ENCODE measurements at regions not wholly inside any gene's neighbourhood (a gene's known extent, or its start where the extent isn't known, plus 50 kb on each side); places are given as distances from the start of the nearest gene placed in this dataset.

- 14 to 50% methylated on average over 1 of the region's 1 CpG for WGBS, 2 donors (ENCODE audit: low coverage in 1 of 2)
- Histone ChIP-seq H3K27me3 (peaks cover 51% of the 10 kb centered on the region), H3K4me3 (no peak overlapping the region), H3K27ac (no peak overlapping the region), H3K36me3 (no peaks in the 10 kb centered on the region), H3K4me1 (no peaks in the 10 kb centered on the region), H3K9me3 (peaks cover 0 to 13% (median 0%) of the 10 kb centered on the region in 3 donors)
- no peak for ATAC-seq
- TF ChIP-seq EP300 (IDR thresholded peaks at IDR 0.05) (no peak), CTCF (IDR thresholded peaks at IDR 0.05) (no peak), POLR2A (IDR thresholded peaks at IDR 0.05) (no peak), POLR2AphosphoS5 (IDR thresholded peaks at IDR 0.05) (no peak)
Observed at GRCh38 chr17:5677620-5678019, 93.3 kb upstream of the NLRP1 start.

GRCh38 chr17:5678171-5678570 lies 93.9 kb upstream of the NLRP1 start:
- Histone ChIP-seq H3K9me3 (peaks cover 0 to 13% (median 0%) of the 10 kb centered on the region in 3 donors), H3K4me3 (no peak overlapping the region), H3K27ac (no peak overlapping the region), H3K27me3 (peaks cover 51% of the 10 kb centered on the region), H3K36me3 (no peaks in the 10 kb centered on the region), H3K4me1 (no peaks in the 10 kb centered on the region)
- 56 to 80% methylated on average over 1 to 2 of the region's 4 CpGs for WGBS, 2 donors (ENCODE audit: low coverage in 1 of 2)
- TF ChIP-seq EP300 (IDR thresholded peaks at IDR 0.05), result no peak
- no peak for TF ChIP-seq CTCF (IDR thresholded peaks at IDR 0.05)
- no peak for TF ChIP-seq POLR2AphosphoS5 (IDR thresholded peaks at IDR 0.05)
- no peak for TF ChIP-seq POLR2A (IDR thresholded peaks at IDR 0.05)
- no peak for ATAC-seq

GRCh38 chr17:5680766-5681165 lies 96.5 kb upstream of the NLRP1 start:
- Histone ChIP-seq H3K27ac (no peak overlapping the region), H3K9me3 (peaks cover 0 to 25% (median 0%) of the 10 kb centered on the region in 3 donors), H3K36me3 (no peaks in the 10 kb centered on the region), H3K4me3 (no peak overlapping the region), H3K27me3 (peaks cover 52% of the 10 kb centered on the region), H3K4me1 (no peaks in the 10 kb centered on the region)
- TF ChIP-seq EP300 (IDR thresholded peaks at IDR 0.05) (no peak), POLR2AphosphoS5 (IDR thresholded peaks at IDR 0.05) (no peak), CTCF (IDR thresholded peaks at IDR 0.05) (no peak), POLR2A (IDR thresholded peaks at IDR 0.05) (no peak)
- 40 to 50% methylated on average over 1 of the region's 1 CpG for WGBS, 2 donors (ENCODE audit: low coverage in 1 of 2)
- ATAC-seq, result no peak

- WGBS, 2 donors (ENCODE audit: low coverage in 1 of 2), result 7% methylated on average over 3 of the region's 6 CpGs; no CpG with 5 or more reads in 1 of the 2 donors
- Histone ChIP-seq H3K9me3 (peaks cover 0 to 29% (median 0%) of the 10 kb centered on the region in 3 donors), H3K36me3 (no peaks in the 10 kb centered on the region), H3K27me3 (peaks cover 66% of the 10 kb centered on the region), H3K4me3 (no peak overlapping the region), H3K4me1 (no peaks in the 10 kb centered on the region), H3K27ac (no peak overlapping the region)
- TF ChIP-seq POLR2AphosphoS5 (IDR thresholded peaks at IDR 0.05) (no peak), EP300 (IDR thresholded peaks at IDR 0.05) (no peak), CTCF (IDR thresholded peaks at IDR 0.05) (no peak), POLR2A (IDR thresholded peaks at IDR 0.05) (no peak)
- ATAC-seq, result no peak
Observed at GRCh38 chr17:5683241-5683640, 98.9 kb upstream of the NLRP1 start.

- ATAC-seq, result no peak
- no peaks in the 10 kb centered on the region for H3K36me3 ChIP-seq
- H3K27me3 ChIP-seq, result peaks cover 65% of the 10 kb centered on the region
- H3K27ac ChIP-seq, result no peak overlapping the region
- WGBS, 2 donors (ENCODE audit: low coverage in 1 of 2), result 29 to 60% methylated on average over 1 to 3 of the region's 4 CpGs
- no peaks in the 10 kb centered on the region for H3K4me1 ChIP-seq
- H3K9me3 ChIP-seq, result peaks cover 0 to 16% (median 0%) of the 10 kb centered on the region in 3 donors
- TF ChIP-seq POLR2A (IDR thresholded peaks at IDR 0.05) (no peak), POLR2AphosphoS5 (IDR thresholded peaks at IDR 0.05) (no peak), CTCF (IDR thresholded peaks at IDR 0.05) (no peak), EP300 (IDR thresholded peaks at IDR 0.05) (no peak)
- no peak overlapping the region for H3K4me3 ChIP-seq
Observed at GRCh38 chr17:5686074-5686635, 101.8 kb upstream of the NLRP1 start.

Data from gastroesophageal sphincter (tissue), 4 donors.